Astrocyte of the cerebellum (primary cell): ENCODE measurements at regions not wholly inside any gene's neighbourhood (a gene's known extent, or its start where the extent isn't known, plus 50 kb on each side); places are given as distances from the start of the nearest gene placed in this dataset.

ENCODE experiments used
- DNase-seq: peaks from one replicate; pipeline ENCODE4 v3.0.0-alpha.2; 2011; ENCODE audit warnings: low read depth
- H3K4me3 ChIP-seq: 2 replicates; pipeline ENCODE4 v1.5.1; 2011; ENCODE audit warnings: mild to moderate bottlenecking, low read depth, low read length, moderate library complexity
- CTCF ChIP-seq: IDR thresholded peaks from 2 replicates; pipeline ENCODE4 v1.5.1; 2012; ENCODE audit warnings: low read length, low read depth, moderate library complexity, mild to moderate bottlenecking; ENCODE audit errors: missing control alignments
- in situ Hi-C: cut with HindIII; loops from 2 replicates; pipeline ENCODE4 v1.10.0; 2017; ENCODE audit warnings: low sequenced_read_pairs

DNA sequence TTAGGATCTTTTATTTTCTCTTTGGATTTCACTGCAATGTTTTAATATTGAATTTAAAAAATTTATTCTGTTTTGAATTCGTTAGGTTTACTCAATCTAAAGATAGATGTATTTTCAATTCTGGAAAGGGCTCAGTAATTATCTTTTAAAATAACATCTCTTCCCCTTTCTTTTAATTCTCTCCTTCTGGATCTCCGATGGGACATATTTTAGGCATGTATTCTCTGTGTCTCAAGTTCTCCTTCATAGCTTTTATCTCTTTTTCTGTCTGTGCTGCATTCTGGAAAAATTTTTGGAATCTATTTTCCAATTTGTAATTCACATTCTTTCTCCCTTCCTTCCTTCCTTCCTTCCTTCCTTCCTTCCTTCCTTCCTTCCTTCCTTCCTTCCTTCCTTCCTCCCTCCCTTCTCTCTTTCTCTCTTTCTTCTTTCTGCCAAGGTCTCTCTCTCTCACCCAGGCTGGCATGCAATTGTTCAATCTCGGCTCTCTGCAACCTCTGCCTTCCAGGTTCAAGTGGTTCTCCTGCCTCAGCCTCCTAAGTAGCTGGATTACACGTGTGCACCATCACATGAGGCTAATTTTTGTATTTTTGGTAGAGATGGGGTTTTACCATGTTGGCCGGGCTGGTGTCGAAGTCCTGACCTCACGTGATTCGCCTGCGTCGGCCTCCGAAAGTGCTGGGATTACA, 98.5 kb upstream of the CTTNBP2 start:
- no peak overlapping the region for H3K4me3 ChIP-seq
- in situ Hi-C loops: no loop called here
- TF ChIP-seq CTCF: no peak
- DNase-seq: no peak

DNA sequence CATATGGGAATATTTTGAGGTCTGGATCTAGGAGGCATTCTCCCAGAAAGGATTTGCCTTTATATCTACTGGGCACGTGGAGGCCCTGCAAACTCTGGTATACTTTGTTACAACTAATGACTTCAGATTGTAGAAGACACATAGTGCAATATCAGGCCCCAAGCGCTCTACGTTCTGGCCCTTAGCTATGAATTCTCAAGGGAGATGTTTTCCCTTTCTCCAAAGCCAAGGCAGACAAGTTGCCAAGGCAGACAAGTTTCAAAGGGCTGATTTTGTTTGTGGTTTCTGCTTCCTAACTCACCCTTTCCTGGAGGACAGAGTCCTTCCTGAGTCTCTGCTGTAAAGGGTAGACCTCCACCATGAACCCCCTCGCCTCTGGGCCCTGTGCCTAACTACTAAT, 99.4 kb upstream of the CTTNBP2 start:
- in situ Hi-C loops: no loop called here
- no peak for TF ChIP-seq CTCF
- DNase-seq: no peak
- H3K4me3 ChIP-seq: no peak overlapping the region

- in situ Hi-C loops: no loop called here
These were observed 100.7 kb upstream of the CTTNBP2 start for GRCh38 chr7:117973975-117974374.

DNA sequence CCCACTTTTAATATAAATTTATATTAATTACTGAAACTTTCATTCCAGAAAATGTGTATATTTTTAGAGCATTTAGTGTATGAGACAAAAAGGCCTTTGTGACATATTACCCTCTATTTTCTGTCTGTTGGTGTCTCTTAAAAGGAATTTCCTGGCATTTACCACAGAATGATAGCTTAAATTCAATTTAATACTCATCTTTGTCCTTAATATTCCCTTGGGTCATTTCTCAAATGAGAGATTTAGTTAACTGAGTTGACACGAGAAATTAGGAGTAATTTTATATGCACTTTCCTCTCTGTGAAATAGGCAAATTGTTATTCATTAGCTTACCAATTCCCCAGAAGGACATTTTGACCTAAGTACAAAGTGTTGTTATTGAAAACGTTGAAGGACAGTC, 101.7 kb upstream of the CTTNBP2 start:
- TF ChIP-seq CTCF: no peak
- H3K4me3 ChIP-seq: no peak overlapping the region
- in situ Hi-C loops: no loop called here
- no peak for DNase-seq

More at GRCh38 chr7:117973975-117974374, 100.7 kb upstream of the CTTNBP2 start:
- no peak overlapping the region for H3K4me3 ChIP-seq
- DNase-seq: no peak
- no peak for TF ChIP-seq CTCF

- in situ Hi-C loops: no loop called here
- no peak overlapping the region for H3K4me3 ChIP-seq
- no peak for DNase-seq
- no peak for TF ChIP-seq CTCF
These were observed 102.2 kb upstream of the CTTNBP2 start for GRCh38 chr7:117975476-117975875.

DNA sequence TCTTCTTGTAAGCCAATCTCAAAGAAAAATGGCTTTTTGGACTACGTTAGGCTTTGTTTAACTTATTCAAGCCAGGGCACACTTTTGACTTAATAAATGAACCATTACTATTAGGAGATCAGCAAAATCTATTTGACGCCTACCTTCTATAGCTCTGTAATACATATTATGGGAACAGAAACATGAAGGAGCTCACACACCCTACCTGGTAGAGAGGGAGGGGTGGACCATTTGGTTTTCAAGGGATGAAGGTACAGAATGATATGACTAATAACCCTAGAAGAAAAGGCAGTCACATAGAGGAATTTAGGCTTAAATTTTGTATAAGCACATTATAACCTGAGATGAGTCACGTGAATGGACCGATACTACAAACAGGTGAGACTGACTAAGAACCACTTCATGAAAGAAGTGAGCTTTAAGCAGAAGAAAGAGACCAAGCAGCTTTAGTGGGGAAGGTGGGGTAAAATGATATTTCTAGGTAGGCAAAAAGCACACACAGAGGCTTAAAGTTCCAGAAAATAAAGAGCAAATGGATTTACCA, 106.8 kb upstream of the CTTNBP2 start:
- H3K4me3 ChIP-seq: no peak overlapping the region
- TF ChIP-seq CTCF: no peak
- in situ Hi-C loops: no loop called here
- no peak for DNase-seq
